ENCODE measurements at regions not wholly inside any gene's neighbourhood (a gene's known extent, or its start where the extent isn't known, plus 50 kb on each side); places are given as distances from the start of the nearest gene placed in this dataset.

DNA sequence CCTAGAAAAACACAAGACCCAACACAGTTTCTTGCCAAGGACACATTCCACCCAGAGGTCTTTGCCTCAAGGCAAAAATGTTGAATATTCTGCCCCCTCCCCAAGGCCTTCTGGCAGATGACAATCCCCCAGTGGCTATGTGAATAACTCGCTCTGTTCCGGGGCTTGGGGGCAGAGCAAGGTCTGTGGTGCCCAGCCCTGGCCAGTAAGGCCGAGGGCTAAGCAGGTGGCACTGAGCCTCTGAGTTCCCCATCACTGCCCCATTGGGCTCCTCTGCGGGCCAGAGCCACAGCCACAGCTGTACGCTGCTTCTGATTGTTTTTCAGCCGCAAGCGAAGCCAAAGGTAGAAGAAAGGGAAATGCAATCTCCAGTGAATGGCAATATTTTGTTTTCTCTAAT lies 567.9 kb downstream of the CCDC171 start:
- H2BK12ac ChIP-seq (ENCODE audit: insufficient read length, low read depth, low read length): no peak overlapping the region
- H3K79me1 ChIP-seq (ENCODE audit: insufficient read depth, low read depth, low read length, poor library complexity, severe bottlenecking): no peaks in the 10 kb centered on the region
- no peak overlapping the region for H4K5ac ChIP-seq (ENCODE audit: insufficient read length, low read depth, low read length)
- H3K4me1 Mint-ChIP-seq: peaks cover 8 to 11% of the 10 kb centered on the region in 2 experiments
- no peaks in the 10 kb centered on the region; a peak in 1 of 5 replicates for H3K9me3 Mint-ChIP-seq
- no peak overlapping the region for H2BK120ac ChIP-seq (ENCODE audit: low read depth, low read length, poor library complexity, severe bottlenecking)
- no peaks in the 10 kb centered on the region; a peak in 1 of 7 replicates for H3K36me3 Mint-ChIP-seq (ENCODE audit: insufficient read depth in 1 of 3, low read depth in 3 of 3)
- H3K79me2 ChIP-seq (ENCODE audit: insufficient read depth, low read length): no peaks in the 10 kb centered on the region
- no peak overlapping the region for H2BK15ac ChIP-seq (ENCODE audit: low read depth, low read length)
- no peak overlapping the region for H2BK5ac ChIP-seq (ENCODE audit: insufficient read length, low read length)
- H3K4me1 ChIP-seq (ENCODE audit: insufficient read depth, low read length): no peaks in the 10 kb centered on the region; the same call in 1 of the 2 replicates
- H3K56ac ChIP-seq (ENCODE audit: insufficient read length, low read depth, low read length): no peak overlapping the region
- H3K4me3 Mint-ChIP-seq: no peak overlapping the region
- H3K9me3 ChIP-seq (ENCODE audit: control insufficient read depth, low read depth, low read length): no peaks in the 10 kb centered on the region
- H3T11ph ChIP-seq (ENCODE audit: low read length): no peak overlapping the region
- H3K27ac Mint-ChIP-seq: no peak overlapping the region
- no CpG with 5 or more reads among the region's 7 CpGs for WGBS (ENCODE audit: extremely low coverage, insufficient read length, low lambda C conversion rate)
- H4K91ac ChIP-seq (ENCODE audit: insufficient read length, low read depth, low read length): no peak overlapping the region
- TF ChIP-seq, protein P1, sequence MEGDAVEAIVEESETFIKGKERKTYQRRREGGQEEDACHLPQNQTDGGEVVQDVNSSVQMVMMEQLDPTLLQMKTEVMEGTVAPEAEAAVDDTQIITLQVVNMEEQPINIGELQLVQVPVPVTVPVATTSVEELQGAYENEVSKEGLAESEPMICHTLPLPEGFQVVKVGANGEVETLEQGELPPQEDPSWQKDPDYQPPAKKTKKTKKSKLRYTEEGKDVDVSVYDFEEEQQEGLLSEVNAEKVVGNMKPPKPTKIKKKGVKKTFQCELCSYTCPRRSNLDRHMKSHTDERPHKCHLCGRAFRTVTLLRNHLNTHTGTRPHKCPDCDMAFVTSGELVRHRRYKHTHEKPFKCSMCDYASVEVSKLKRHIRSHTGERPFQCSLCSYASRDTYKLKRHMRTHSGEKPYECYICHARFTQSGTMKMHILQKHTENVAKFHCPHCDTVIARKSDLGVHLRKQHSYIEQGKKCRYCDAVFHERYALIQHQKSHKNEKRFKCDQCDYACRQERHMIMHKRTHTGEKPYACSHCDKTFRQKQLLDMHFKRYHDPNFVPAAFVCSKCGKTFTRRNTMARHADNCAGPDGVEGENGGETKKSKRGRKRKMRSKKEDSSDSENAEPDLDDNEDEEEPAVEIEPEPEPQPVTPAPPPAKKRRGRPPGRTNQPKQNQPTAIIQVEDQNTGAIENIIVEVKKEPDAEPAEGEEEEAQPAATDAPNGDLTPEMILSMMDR (conservative IDR thresholded peaks at IDR 0.05): no peak
- no peak overlapping the region for H3K9ac ChIP-seq (ENCODE audit: extremely low read depth, insufficient read length, low read length)
- H2AFZ ChIP-seq (ENCODE audit: low read length): no peak overlapping the region
- DNase-seq: no peak
- H2AK5ac ChIP-seq (ENCODE audit: insufficient read length, low read length): no peak overlapping the region
- no peaks in the 10 kb centered on the region for H3K23me2 ChIP-seq (ENCODE audit: insufficient read length, low read depth, low read length, poor library complexity, severe bottlenecking)
- H2BK20ac ChIP-seq (ENCODE audit: low read depth, low read length, poor library complexity, severe bottlenecking): no peak overlapping the region
- H3K4me2 ChIP-seq (ENCODE audit: insufficient read depth, insufficient read length, low read length): no peak overlapping the region
- H4K8ac ChIP-seq (replicated peaks; ENCODE audit: insufficient read length, low read depth, low read length): no peak overlapping the region
- no peaks in the 10 kb centered on the region for H3K27me3 ChIP-seq (ENCODE audit: insufficient read depth, low read length)
- no peaks in the 10 kb centered on the region for H4K20me1 ChIP-seq (ENCODE audit: control insufficient read depth, insufficient read depth, insufficient read length)
- no peak overlapping the region for H3K27ac ChIP-seq (ENCODE audit: insufficient read length, low read depth, low read length)
- no peak overlapping the region for H3K18ac ChIP-seq (ENCODE audit: insufficient read length, low read depth, low read length)
- no peak overlapping the region for H3K14ac ChIP-seq (ENCODE audit: insufficient read depth, low read length)
- no peak overlapping the region for H3K23ac ChIP-seq (ENCODE audit: insufficient read length, low read depth, low read length)
- H3K4ac ChIP-seq (ENCODE audit: low read depth, low read length): no peak overlapping the region
- H3K27me3 Mint-ChIP-seq (ENCODE audit: low read depth): no peaks in the 10 kb centered on the region
